ENCODE measurements at regions not wholly inside any gene's neighbourhood (a gene's known extent, or its start where the extent isn't known, plus 50 kb on each side); places are given as distances from the start of the nearest gene placed in this dataset.

DNA sequence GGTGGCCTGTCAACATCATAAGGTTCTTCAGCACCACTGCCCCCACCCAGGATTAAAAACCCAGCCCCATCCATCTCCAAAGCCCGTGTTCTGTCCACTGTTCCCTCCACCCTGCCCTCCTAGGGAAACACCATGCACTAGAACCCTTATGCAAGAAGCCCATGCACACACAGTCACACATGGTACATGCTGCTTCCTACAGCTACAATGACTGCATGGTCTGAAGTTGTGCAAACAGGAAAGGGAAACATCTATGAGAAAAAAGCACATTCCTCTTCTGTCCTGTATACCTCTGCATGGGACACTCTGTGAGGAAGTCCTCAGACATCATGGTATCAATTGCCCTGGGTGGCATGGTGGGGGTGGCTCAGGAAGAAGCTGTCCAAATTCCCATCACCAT, 108.6 kb upstream of the MRPS22 start:
- TF ChIP-seq EZH2 (IDR thresholded peaks at IDR 0.05) = no peak
- TF ChIP-seq, protein P1, sequence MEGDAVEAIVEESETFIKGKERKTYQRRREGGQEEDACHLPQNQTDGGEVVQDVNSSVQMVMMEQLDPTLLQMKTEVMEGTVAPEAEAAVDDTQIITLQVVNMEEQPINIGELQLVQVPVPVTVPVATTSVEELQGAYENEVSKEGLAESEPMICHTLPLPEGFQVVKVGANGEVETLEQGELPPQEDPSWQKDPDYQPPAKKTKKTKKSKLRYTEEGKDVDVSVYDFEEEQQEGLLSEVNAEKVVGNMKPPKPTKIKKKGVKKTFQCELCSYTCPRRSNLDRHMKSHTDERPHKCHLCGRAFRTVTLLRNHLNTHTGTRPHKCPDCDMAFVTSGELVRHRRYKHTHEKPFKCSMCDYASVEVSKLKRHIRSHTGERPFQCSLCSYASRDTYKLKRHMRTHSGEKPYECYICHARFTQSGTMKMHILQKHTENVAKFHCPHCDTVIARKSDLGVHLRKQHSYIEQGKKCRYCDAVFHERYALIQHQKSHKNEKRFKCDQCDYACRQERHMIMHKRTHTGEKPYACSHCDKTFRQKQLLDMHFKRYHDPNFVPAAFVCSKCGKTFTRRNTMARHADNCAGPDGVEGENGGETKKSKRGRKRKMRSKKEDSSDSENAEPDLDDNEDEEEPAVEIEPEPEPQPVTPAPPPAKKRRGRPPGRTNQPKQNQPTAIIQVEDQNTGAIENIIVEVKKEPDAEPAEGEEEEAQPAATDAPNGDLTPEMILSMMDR (IDR thresholded peaks at IDR 0.05) = no peak
- TF ChIP-seq EZH2phosphoT487 (IDR thresholded peaks at IDR 0.05) = no peak

All from neural progenitor cell (in vitro differentiated cells).